Transverse colon (tissue), 4 donors: ENCODE measurements at regions not wholly inside any gene's neighbourhood (a gene's known extent, or its start where the extent isn't known, plus 50 kb on each side); places are given as distances from the start of the nearest gene placed in this dataset.

Experiments
- DNase-seq: peaks from one replicate; pipeline ENCODE4 v3.0.0-alpha.2; 2019
- H3K27ac ChIP-seq, 4 donors: fragments of 200-600 bp; sonication (generic); 2 replicates each; pipeline ENCODE4 v1.5.1; 2016 to 2018; ENCODE audit warnings: inconsistent platforms in 4 of 4
- H3K27me3 ChIP-seq: fragments of 200-600 bp; sonication (generic); 2 replicates; pipeline ENCODE4 v1.5.1; 2017; ENCODE audit warnings: inconsistent platforms
- H3K36me3 ChIP-seq, 4 donors: fragments of 200-600 bp; sonication (generic); 2 replicates each; pipeline ENCODE4 v1.5.1; 2017 to 2019; ENCODE audit warnings: inconsistent platforms in 4 of 4
- H3K4me1 ChIP-seq, 4 donors: fragments of 200-600 bp; sonication (generic); 2 replicates each; pipeline ENCODE4 v1.5.1; 2017 to 2020; ENCODE audit warnings: inconsistent platforms in 4 of 4
- H3K4me3 ChIP-seq, 4 donors: fragments of 200-600 bp; sonication (generic); 1 replicate in 1 of 4; 2 replicates in 3 of 4; pipeline versions ENCODE4 v1.5.1 to v1.6.1; 2017 to 2019; ENCODE audit warnings: inconsistent platforms in 4 of 4
- H3K9me3 ChIP-seq, 2 donors: fragments of 200-600 bp; sonication (generic); 2 replicates each; pipeline ENCODE4 v1.5.1; 2017 to 2019; ENCODE audit warnings: inconsistent platforms in 2 of 2
- CTCF ChIP-seq, 5 experiments: fragments of 200-600 bp in 3 of 5; fragments of 450-650 bp in 2 of 5; sonication (generic) in 3 of 5; IDR thresholded peaks; 1 replicate in 2 of 5; 2 replicates in 3 of 5; pipeline ENCODE4 v1.5.1; 2016 to 2017; ENCODE audit warnings: antibody characterized with exemption in 5 of 5, inconsistent platforms in 3 of 5, mild to moderate bottlenecking in 2 of 5, moderate library complexity in 1 of 5
- EP300 ChIP-seq: sonication (generic); formaldehyde crosslinking; IDR thresholded peaks from one replicate; pipeline ENCODE4 v1.6.1; 2017; ENCODE audit warnings: antibody characterized with exemption, low read depth
- POLR2A ChIP-seq: fragments of 450-650 bp; IDR thresholded peaks from one replicate; pipeline ENCODE4 v1.6.1; 2016; ENCODE audit warnings: antibody characterized with exemption, mild to moderate bottlenecking, moderate library complexity
- POLR2AphosphoS5 ChIP-seq, 3 donors: sonication (generic); formaldehyde crosslinking; IDR thresholded peaks; one replicate each; pipeline ENCODE4 v1.6.1; 2016; ENCODE audit warnings: antibody characterized with exemption in 3 of 3
- WGBS, 2 donors: methylation state at CpG; one replicate each; pipeline ENCODE4 v1.1.5; 2018; ENCODE audit warnings: low coverage in 1 of 2; 5-methylcytosine and 5-hydroxymethylcytosine counted together
- in situ Hi-C, 4 donors: fragments of 200-750 bp; cut with MboI; loops; one replicate each; pipeline versions ENCODE4 v1.15.0 to v1.15.1; 2017; ENCODE audit warnings: low sequenced_read_pairs in 3 of 4, low pct_ligation_motif_present in 1 of 4, low pct_unique_long_range_greater_than_20kb in 1 of 4
- intact Hi-C: fragments of 100-400 bp; cut with DNase I; formaldehyde crosslinking; loops from one replicate; pipeline ENCODE4 v1.15.1; 2023; ENCODE audit warnings: low total_unique reads

DNA sequence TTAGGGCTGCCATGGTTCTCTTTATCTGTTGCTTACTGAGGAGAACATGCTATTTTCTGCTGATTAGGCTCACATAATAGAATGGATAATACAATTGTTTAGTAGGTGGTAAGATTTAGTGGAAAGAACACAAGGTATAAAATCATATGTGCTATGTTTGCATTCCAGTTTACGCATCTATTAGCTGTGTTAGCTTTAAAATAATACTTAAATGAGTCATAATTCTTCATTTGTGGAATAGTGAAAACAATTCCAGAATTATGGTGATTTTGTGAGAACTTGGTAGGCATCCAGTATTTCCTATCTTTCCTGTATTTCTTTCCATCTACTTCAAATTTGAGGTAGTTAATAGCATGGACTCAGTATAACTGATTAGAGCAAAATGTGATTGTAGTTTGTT, 1585.5 kb upstream of the LRRTM3 start:
- no peak for TF ChIP-seq POLR2AphosphoS5 (IDR thresholded peaks at IDR 0.05)
- no peak for TF ChIP-seq POLR2A
- TF ChIP-seq EP300 = no peak
- TF ChIP-seq CTCF (IDR thresholded peaks at IDR 0.05) = no peak
- 89 to 92% methylated on average over 1 of the region's 1 CpG for WGBS, 2 donors
- no peak for DNase-seq
- no peak overlapping the region for H3K4me3 ChIP-seq
- intact Hi-C loops = no loop called here
- in situ Hi-C loops = no loop called here
- no peak overlapping the region for H3K27ac ChIP-seq
- no peaks in the 10 kb centered on the region for H3K27me3 ChIP-seq
- H3K9me3 ChIP-seq = no peaks in the 10 kb centered on the region
- H3K4me1 ChIP-seq = no peaks in the 10 kb centered on the region
- H3K36me3 ChIP-seq = no peaks in the 10 kb centered on the region

DNA sequence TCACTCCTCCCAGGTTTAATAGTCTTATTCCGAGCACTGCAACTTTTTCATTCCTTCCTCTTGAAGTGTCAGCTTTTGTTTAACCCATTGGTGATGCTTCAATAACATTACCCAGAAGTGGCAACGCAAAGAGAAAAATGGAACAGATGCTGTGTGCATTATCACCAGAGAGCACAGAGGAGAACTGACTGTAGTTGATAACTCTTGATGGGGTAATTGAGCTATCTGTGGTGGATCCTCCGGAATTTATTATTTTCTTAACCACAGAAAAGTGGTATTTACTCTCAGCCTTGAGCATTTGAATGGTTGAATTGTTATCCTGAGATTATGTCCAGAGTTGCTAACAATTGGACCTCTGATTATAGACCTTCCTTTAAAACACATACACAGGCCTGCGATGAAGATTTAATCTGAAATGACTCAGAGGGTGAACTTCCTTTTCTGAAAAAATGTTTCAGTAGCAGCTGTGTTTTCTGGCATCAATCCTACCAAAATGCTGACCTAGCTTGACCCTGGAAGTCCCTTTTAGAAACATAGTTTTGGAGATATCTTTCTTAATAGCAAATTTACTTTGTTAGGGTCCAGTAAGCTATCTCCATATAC, 1584.4 kb upstream of the LRRTM3 start:
- Histone ChIP-seq H3K4me1 (no peaks in the 10 kb centered on the region), H3K27me3 (no peaks in the 10 kb centered on the region), H3K9me3 (no peaks in the 10 kb centered on the region), H3K4me3 (no peak overlapping the region), H3K36me3 (no peaks in the 10 kb centered on the region), H3K27ac (no peak overlapping the region)
- DNase-seq = no peak
- WGBS, 2 donors = 33 to 41% methylated on average over 4 of the region's 4 CpGs
- no peak for TF ChIP-seq POLR2AphosphoS5 (IDR thresholded peaks at IDR 0.05)
- no peak for TF ChIP-seq EP300
- no peak for TF ChIP-seq POLR2A
- no peak for TF ChIP-seq CTCF (IDR thresholded peaks at IDR 0.05)
- in situ Hi-C loops (no loop called here), intact Hi-C loops (no loop called here)

DNA sequence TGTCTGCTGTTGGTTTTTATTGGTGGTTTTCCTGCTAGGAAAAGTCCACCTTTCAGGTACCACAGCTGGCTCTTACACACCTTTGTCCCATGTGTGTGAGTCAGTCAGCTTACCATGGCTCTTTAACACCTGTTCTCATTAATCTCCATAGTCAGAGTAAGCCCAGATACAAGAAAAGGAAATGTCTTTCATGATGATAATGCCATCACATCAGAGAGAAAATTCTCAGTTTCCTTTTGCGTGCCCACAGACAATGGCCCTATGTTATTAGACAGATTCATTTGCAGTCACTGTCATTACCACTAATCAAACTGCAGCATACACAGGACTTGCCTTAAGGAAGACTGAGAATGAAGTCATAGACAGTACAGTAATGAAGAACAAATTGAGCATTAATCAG, 1583.6 kb upstream of the LRRTM3 start:
- intact Hi-C loops (no loop called here), in situ Hi-C loops (no loop called here)
- Histone ChIP-seq H3K36me3 (no peaks in the 10 kb centered on the region), H3K9me3 (no peaks in the 10 kb centered on the region), H3K27ac (no peak overlapping the region), H3K4me3 (no peak overlapping the region), H3K4me1 (no peaks in the 10 kb centered on the region), H3K27me3 (no peaks in the 10 kb centered on the region)
- 56 to 72% methylated on average over 1 of the region's 1 CpG for WGBS, 2 donors
- no peak for DNase-seq
- TF ChIP-seq CTCF (IDR thresholded peaks at IDR 0.05) (no peak), EP300 (no peak), POLR2AphosphoS5 (IDR thresholded peaks at IDR 0.05) (no peak), POLR2A (no peak)

DNA sequence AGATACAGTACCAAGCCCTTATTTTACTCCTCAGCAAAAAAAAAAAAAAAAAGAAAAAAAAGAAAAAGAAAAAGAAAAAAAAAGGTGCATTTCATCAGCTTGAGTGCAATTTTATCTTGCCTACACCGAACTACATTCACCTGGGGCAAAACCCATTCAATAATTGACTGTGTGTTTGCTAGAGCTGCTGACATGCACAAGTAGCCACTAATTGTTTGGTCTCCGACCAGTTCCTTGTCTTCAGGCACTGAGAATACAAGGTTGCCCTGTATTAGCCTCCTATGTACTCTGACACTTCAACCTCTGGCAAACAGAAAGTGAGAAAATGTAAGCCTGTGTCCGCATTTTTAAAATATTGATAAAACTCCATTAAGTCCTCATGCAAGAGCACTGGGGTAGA, 1579.4 kb upstream of the LRRTM3 start:
- DNase-seq = no peak
- no peaks in the 10 kb centered on the region for H3K27me3 ChIP-seq
- H3K4me1 ChIP-seq = no peaks in the 10 kb centered on the region
- in situ Hi-C loops = no loop called here
- whole genome bisulfite sequencing, 2 donors = 60 to 68% methylated on average over 3 of the region's 3 CpGs
- H3K36me3 ChIP-seq = no peaks in the 10 kb centered on the region
- H3K4me3 ChIP-seq = no peak overlapping the region
- intact Hi-C loops = no loop called here
- no peak for TF ChIP-seq POLR2AphosphoS5 (IDR thresholded peaks at IDR 0.05)
- no peaks in the 10 kb centered on the region for H3K9me3 ChIP-seq
- no peak overlapping the region for H3K27ac ChIP-seq

DNA sequence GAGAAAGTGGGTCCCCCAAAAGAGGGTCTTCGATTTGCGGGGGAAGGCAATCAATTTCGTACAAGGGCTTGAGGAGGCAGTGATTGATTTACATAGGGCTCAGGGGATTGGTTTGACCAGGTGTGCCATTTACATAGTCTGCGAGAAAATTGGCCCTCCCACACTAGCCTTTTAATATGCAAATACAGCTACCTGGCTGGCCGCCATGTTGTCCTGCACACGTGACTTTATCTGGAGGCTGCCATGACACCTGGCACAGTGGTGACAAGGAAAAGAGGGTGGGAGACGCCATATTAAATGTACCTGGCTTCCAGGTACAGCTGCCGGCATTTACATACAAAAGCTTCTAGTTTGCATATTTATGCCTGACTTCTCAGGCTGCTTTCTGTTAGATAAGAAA, 1577.2 kb upstream of the LRRTM3 start:
- DNase-seq = no peak
- no peaks in the 10 kb centered on the region for H3K27me3 ChIP-seq
- no peaks in the 10 kb centered on the region for H3K4me1 ChIP-seq
- TF ChIP-seq CTCF (IDR thresholded peaks at IDR 0.05) = no peak
- no peak for TF ChIP-seq POLR2A
- no peak for TF ChIP-seq EP300
- no peak for TF ChIP-seq POLR2AphosphoS5 (IDR thresholded peaks at IDR 0.05)
- no peaks in the 10 kb centered on the region for H3K9me3 ChIP-seq
- 90 to 97% methylated on average over 7 to 8 of the region's 8 CpGs for WGBS, 2 donors
- no peak overlapping the region for H3K27ac ChIP-seq
- no peak overlapping the region for H3K4me3 ChIP-seq
- in situ Hi-C loops (no loop called here), intact Hi-C loops (no loop called here)
- no peaks in the 10 kb centered on the region for H3K36me3 ChIP-seq
